ENCODE measurements at regions not wholly inside any gene's neighbourhood (a gene's known extent, or its start where the extent isn't known, plus 50 kb on each side); places are given as distances from the start of the nearest gene placed in this dataset.
"Not testable (repeated sequence)": the region's sequence is repeated elsewhere in the genome, so short reads cannot be mapped to it uniquely, and the experiment has no call there.

DNA sequence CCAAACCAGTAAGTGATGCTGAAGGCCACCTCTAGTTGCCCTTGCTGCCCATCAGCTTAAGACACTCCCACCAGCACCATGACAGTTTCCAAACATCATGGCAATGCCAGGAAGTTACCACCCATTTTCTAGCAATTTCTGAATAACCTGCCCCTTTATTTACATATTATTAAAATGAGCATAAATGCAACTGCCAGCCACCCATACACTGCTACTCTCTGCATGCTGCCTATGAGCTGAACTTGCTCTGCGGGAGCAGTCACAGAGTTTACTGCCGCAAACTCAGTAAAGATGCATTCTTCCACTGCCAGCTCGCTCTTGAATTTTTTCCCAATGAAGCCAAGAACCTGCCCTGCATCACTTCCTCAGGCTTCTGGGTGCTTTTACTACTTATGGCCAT is 212.6 kb downstream of the SH2D4B start:
- no peak for DNase-seq (ENCODE audit: low spot score)

DNA sequence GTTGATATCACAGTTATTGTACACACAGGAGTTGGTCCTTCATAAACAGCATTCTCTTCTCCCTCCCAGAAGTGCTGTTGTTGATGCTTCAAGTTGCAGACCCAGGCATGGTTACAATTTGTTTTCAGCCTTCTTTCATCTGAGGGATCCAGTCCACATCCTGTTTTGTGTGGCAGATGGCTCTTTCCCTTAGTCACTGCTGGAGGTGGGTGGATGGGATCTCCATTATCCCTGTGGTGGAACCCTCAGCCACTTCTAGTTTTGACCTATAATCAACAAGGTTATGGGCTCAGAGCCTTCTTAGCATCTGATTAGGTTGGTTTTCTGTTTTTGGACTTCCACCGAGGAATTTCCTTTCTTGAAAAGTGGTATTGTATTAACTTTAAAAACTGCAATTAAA is 214.2 kb downstream of the SH2D4B start:
- no peak for DNase-seq (ENCODE audit: low spot score)

DNA sequence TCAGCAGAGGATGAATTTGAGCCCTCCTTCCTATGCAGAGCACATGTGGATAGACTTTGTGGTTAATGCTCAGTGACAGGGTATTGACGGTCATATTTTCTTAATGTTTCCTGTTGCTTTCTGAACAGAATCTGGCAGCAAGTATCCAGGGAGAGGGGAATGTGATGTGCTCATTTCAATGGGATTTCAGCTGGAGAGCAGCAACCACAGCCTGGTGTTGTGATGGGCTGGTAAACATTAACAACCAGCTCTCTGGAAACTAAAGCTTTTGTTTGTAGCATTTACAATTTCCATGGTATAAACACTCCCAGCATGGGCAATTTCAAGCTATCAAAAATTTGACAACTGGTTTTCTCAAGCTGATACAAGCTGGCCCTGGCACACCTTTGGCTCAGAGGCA is 215.9 kb downstream of the SH2D4B start:
- DNase-seq (ENCODE audit: low spot score): peak; percentile 11

DNA sequence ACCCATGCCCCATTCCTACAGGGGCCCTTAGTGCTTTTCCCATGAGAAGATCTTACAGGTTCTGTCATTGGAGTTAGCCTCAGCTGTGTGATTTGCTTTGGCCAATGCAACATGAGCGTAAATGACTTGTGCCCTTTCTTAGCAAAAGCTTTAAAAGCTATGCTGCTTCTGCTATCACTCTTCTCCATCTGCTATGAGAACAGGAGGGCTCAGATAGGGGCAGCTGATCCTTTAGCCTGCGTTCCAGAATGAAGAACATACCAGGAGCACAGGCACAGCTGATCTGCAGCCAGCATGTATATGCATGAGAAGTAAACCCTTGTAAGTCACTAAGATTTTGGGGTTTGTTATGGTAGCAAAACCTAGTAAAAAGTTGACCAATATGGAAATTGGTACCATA is 218.2 kb downstream of the SH2D4B start:
- no peak for DNase-seq (ENCODE audit: low spot score)

DNA sequence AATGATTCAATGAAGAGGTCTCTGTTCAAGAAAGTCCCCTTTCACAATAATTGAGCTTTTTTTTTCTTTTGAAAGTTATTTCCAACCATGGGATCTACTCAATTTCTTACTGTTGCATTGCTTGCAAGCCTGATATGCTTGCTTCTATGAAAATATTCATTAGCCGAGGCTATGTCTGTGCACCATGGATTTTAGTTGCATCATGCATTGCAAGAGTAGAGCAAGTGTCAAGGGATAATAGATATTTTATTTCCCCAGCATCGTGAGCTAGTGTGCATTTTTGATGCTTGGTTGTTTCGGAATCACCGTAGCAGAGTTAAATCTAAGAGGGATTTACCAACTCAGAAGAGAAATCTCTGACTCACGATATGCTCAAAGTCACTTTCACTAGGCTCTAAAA is 222.0 kb downstream of the SH2D4B start:
- no peak for DNase-seq (ENCODE audit: low spot score)

DNA sequence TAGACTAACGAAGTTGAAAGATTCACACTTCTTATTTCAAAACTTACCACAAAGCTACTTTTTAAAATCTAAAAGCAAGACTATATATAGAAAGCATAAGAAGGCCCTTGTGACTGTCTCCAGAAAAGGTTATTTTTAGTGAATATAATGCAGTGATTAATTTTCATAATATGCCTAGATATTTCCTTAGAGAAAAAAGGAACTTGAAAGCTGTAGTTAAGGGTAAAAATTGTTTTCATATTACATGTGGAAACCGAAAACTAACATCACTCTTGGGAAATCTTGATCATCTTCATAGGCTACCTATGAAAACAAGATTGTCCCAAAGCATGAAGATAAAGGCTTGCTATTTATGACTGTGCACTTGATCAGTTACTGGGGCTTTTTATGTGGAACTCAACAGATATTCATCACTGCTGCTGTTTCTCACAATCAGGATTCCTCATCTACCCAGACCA is 223.2 kb downstream of the SH2D4B start:
- DNase-seq (ENCODE audit: low spot score): no peak

DNA sequence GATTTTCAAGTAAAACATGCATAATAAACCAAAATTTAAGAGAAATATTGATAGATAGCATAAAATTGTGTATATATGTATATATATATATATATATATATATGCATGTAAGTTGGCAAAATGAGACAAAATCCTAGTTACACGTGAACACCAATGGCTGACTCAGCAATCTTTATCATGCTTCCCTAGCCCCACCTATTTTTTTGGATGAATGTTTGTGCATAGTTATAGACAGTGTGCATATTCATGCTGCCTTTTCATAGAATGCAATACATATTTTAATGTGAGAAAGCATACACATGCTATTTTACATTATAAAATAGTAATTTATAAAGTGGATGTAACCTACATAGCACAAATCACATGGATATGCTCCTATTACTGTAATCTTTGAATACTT is 230.3 kb downstream of the SH2D4B start:
- no peak for DNase-seq (ENCODE audit: low spot score)

DNA sequence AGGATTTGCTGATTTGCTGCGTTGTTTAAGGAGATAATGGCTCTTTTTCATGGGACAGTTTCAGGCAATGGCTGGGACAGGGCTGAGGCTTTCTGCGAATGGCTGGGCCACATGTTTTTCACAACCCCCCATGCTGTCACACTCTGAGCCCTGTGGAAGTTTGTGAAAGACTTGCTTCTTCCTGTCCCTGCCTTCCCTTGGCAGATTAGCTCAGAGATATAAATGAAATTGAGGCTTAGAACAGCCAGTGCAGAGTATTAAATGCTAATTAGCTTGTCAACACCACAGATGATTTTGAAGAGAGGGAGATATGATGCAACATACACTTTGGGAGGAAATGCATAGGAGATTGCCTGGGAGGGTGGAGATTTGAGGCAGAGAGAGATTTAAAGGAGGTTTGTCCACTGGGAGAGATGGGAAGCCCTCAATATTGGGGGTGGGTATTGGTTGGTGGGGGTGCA is 232.0 kb downstream of the SH2D4B start:
- DNase-seq (ENCODE audit: low spot score): no peak

DNA sequence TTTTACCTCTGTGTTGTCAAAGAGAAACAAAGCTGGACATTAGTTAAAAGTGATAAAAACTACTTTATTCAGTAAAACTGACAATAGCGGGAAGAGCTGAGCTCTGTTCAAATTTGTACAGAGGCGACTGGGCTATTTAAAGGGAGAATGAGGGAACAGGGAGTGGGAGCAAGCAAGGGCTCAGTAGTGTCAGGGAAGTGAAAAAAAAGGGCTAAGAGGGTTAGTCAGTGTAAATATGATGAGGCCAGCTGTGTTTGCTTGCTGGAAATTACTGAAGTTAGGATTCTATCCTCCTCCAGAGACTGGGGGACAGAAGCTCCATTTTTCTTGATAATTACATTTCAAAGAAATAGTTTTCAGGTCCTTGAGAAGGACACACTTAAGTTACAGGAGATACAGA is 232.5 kb downstream of the SH2D4B start:
- DNase-seq (ENCODE audit: low spot score): no peak

DNA sequence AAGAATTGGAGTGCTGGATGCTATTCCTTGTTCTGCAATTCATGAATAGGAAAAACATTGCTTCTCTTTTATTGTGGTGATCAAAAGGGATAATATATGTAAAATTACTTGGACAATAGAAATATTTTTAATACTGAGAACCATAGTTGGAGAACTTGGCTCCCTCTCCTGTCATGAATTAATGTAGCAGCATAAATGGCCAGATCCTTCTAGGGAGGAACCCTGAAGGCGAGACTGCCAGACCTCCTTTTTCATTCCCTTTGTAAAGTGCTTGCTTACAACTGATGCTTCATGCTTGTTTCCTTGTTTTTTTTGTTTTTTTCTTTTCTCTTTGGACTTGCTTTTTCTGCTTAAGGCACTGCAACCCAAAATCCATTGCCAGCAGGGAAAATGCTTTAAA is 233.6 kb downstream of the SH2D4B start:
- DNase-seq (ENCODE audit: low spot score): no peak

DNA sequence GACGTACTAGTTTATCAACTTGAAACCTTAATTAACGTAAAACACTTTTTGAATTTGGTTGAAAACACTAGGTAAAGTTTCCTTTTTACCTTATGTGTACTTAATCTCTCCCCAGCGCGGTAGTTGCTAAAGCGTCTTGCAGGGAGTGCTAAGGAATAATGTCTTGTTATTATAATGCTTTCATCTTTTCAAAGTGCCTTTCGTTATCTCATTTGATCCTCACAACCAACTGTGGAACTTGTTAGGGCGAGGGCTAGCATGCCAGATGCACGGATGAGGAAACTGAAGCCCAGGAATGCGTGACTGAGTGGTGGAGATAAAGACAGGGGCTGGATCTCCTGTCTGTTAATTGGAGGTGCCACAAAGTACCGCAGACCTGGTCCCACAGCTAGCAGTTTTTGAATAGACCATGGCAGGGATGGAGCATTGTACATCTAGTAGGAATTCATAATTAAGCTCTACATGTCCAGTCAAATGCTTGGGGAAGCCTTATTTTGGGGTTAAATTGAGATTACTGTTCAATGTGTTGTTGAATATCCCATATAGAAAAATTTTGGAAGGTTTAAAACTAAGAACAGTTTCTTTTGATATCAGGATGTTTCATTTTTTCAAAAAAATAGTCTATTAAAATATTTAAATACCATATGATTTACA is 234.3 kb downstream of the SH2D4B start:
- no peak for DNase-seq (ENCODE audit: low spot score)

DNA sequence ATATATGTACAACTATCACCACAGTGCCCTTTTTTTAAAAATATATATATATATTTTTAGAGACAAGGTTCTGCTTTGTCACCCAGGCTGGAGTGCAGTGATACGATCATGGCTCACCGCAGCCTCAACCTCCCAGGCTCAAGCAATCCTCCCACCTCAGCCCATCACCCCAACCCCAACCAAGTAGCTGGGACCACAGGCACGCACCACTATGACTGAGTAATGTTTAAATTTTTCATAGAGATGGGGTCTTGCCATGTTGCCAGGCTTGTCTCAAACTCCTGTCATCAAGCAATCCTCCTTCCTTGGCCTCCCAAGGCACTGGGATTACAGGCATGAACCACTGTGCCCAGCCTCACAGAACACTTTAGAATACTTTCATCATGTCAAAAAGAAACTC is 234.9 kb downstream of the SH2D4B start:
- DNase-seq (ENCODE audit: low spot score): no peak

DNA sequence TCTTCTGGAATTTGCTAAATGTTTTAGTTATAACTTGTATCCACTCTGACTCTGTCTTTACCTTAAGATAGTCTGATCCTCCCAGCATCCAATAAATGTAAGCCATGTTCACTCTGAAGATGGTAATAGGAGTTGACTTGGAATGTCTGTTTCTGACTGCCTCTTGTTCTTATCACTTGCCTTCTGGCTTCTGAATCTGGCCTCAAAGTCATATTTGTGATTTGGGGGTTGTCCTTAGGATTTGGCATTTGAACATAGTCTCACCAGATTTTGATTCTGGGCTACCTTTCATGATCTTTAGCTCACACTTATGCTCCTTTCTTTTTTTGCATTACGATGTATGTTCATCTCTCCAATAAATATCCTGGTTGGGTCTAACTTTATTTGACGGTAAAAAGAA is 247.0 kb downstream of the SH2D4B start:
- no peak for DNase-seq (ENCODE audit: low spot score)

DNA sequence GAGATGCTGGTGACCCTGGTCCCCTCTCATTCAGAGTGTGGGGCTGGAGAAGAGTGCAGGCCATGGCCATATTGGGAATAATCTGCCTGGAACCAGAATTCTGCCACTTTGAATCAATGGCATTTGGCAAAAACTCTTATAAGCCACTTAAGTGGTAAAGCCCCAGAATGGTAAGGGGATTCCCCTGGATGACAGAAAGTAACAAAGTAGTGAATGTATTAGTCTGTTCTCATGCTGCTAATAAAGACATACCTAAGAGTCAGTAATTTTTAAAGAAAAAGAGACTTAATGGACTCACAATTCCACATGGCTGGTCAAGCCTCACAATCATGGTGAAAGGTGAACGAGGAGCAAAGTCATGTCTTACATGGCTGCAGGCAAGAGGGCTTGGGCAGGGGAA is 248.6 kb downstream of the SH2D4B start:
- DNase-seq (ENCODE audit: low spot score): no peak

DNA sequence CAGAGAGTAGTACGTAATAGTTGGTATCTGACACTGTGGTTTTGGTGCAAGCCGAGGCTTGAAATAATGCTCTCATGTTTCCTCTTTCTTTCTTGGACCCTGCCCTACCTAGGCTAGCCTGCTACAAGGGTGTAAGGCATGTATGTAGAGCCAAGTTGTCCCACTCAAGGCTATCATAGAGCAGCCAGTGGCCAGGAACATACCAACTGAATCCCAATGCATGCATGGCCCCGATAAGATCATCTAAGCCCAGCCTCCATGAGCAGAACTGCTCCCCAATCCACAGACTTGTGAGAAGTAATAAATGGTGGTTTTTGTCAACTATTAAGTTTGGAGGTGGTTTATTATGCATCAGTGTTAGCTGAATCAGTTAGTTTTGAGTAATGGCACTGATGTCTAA is 250.2 kb downstream of the SH2D4B start:
- no peak for DNase-seq (ENCODE audit: low spot score)

DNA sequence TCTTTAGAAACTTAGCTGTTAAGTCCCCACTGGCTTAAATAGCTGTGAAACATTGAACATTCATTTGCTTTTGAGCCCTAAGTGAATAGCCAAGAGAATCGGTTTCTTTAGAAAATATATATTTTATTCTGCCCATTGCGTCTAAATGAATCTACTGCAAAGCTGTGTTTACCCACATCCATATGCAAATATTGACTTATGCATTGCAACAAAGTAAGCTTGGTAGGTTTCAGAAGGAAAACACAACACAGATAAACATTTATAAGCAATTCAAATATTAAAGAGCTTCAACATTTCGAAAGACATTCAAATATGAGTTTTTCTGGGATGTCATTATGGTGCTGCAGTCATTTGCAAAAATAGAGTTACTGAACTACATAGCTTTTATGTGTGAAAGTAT is 257.3 kb downstream of the SH2D4B start:
- DNase-seq (ENCODE audit: low spot score): no peak

DNA sequence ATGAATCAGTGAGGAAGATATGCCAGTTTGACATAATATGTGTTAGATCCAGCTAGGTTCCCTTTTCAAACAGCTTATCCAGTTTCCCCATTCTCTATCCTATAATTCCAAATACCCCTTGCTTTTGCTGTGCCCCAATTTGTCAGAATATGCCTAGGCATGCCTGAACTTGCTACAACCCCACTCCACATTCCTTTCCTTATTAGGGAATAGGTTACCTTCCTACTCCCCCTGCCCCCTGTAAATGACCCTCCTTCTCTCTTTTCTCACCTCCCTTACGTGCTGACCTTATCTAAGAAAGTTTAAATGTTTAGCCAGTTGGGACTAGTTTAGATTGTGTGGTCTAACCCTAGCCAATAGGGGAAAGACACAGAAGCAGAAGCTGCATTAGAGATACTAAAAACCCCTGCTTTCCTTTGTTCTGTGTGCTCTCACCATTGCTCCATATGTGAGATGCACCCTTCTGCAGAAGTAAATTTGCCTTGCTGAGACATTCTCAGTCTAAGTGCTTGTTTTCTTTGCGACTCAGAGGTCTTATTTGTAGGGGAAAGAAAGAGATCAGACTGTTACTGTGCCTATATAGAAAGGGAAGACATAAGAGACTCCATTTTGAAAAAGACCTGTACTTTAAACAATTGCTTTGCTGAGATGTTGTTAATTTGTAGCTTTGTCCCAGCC is 267.8 kb downstream of the SH2D4B start:
- DNase-seq (ENCODE audit: low spot score): no peak

DNA sequence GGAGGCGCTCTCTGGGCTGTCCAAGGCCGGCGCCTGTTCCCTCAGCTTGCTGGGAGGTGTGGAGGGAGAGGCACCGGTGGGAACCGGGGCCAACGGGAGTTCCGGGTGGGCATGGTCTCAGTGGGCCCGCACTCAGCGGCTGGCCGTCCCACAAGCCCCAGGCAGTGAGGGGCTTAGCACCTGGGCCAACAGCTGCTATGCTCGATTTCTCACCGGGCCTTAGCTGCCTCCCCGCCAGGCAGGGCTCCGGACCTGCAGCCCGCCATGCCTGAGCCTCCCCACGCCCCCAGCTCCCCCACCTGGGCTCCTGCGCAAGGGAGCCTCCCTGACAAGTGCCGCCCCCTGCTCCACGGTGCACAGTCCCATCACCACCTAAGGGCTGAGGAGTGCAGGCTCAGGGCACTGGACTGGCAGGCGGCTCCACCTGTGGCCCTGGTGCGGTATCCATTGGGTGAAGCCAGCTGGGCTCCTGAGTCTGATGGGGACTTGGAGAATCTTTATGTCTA is 276.5 kb downstream of the SH2D4B start:
- no peak for DNase-seq (ENCODE audit: low spot score)

DNA sequence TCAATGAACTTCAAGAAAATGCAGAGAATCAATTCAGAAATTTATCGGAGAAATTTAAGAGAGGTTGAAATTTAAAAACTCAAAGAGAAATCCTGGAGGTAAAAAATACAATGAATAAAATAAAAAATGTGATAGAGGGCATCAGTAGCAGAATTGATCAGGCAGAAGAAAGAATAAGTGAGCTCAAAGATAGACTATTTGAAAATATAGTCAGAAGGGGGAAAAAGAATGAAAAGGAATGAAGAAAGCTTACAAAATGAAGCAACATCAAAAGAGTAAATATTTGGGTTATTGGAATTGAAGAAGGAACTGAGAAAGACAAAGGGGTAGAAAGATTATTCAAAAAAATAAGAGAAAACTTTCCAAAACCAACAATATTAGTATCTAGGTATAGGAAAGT is 291.4 kb downstream of the SH2D4B start:
- DNase-seq (ENCODE audit: low spot score): no peak

DNA sequence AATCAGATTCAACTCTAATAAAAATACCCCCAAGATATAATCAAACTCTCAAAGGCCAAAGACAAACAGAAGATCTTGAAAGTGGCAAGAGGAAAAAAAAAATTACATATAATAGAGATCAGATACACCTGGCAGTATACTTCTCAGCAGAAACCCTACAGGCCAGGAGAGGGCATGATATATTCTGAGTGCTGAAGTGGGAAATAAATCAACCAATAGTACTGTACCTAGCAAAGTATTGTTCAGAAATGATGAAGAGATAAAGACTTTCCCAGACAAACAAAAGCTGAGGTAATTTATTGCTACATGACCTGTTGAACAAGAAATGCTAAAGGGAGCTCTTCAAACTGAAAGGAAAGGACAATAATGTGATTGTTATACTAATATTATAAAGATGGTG is 291.9 kb downstream of the SH2D4B start:
- no peak for DNase-seq (ENCODE audit: low spot score)

DNA sequence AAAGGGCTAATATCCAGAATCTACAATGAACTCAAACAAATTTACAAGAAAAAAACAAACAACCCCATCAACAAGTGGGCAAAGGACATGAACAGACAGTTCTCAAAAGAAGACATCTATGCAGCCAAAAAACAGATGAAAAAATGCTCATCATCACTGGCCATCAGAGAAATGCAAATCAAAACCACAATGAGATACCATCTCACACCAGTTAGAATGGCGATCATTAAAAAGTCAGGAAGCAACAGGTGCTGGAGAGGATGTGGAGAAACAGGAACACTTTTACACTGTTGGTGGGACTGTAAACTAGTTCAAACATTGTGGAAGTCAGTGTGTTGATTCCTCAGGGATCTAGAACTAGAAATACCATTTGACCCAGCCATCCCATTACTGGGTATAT is 295.0 kb downstream of the SH2D4B start:
- DNase-seq (ENCODE audit: low spot score): not testable (repeated sequence)

DNA sequence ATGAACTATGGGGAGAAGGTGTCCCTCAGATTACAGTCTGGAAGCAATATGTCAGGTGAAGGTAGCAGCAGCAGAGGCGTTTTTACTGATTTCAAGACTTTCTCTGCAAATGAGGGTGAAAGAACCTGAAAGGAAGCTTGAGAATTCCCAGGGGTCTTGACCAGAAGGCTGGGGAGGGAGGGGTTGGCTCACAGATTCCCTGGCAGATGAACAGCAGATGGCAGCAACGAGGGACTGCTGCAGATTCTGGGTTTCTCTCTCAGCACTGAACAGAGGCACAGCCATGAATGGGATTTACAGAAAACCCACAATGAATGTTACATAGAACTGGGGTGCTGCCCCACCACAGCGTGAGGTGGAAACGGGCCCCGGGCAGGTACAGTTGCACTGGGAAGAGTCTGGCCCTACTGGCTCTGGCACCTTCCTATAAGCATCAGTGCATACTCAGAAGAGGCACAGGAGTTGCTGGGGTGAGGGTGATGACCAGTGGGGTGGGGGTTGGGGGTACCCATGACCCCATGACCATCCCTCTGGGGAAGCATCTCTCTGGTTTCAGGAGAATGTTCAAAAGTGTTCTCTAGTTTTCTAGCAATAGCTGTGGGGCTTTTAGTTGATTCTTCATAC is 317.8 kb downstream of the SH2D4B start:
- DNase-seq (ENCODE audit: low spot score): no peak

DNA sequence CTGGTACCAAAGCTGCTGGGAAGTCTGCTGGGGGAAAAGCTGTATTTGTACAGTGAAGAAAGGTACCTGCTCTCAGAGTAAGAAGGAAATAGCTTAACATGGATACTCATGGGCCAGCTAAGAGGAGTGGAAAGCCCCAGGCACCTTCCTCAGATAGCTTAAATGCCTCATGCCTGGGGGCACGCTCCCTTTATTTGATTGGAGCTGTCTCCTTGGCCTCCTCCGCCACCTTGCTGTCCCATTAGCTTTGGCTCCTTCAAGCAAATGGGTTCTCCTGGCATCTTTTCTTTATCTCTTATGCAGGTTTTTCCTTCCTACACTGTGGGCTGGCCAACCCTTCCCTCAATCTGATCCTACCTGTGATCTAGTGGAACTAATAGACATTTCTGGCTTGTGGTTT is 318.5 kb downstream of the SH2D4B start:
- no peak for DNase-seq (ENCODE audit: low spot score)

Measured in H4 (cell line).